Liver (tissue), 3 donors: ENCODE measurements at regions not wholly inside any gene's neighbourhood (a gene's known extent, or its start where the extent isn't known, plus 50 kb on each side); places are given as distances from the start of the nearest gene placed in this dataset.

Experiments
- ATF3 ChIP-seq: IDR thresholded peaks from 2 replicates; pipeline ENCODE4 v1.6.1; 2016; ENCODE audit warnings: antibody characterized with exemption
- CTCF ChIP-seq: fragments of 150-350 bp; IDR thresholded peaks from 2 replicates; pipeline ENCODE4 v1.5.1; 2017; ENCODE audit warnings: improper control_type of control experiment, low read depth, low read length; ENCODE audit not compliant: missing input control
- EGR1 ChIP-seq, 2 donors: IDR thresholded peaks; 2 replicates each; pipeline ENCODE4 v1.6.1; 2016 to 2018; ENCODE audit warnings: antibody characterized with exemption in 2 of 2, low read depth in 2 of 2
- FOXA2 ChIP-seq: IDR thresholded peaks from 2 replicates; pipeline ENCODE4 v1.6.1; 2016; ENCODE audit warnings: antibody characterized with exemption
- GABPA ChIP-seq, 2 donors: IDR thresholded peaks in 1 of 2; conservative IDR thresholded peaks in 1 of 2; 2 replicates each; pipeline ENCODE4 v1.6.1; 2016; ENCODE audit warnings: antibody characterized with exemption in 2 of 2, mild to moderate bottlenecking in 1 of 2, moderate library complexity in 1 of 2
- HNF4A ChIP-seq, 2 donors: conservative IDR thresholded peaks; 2 replicates each; pipeline ENCODE4 v1.6.1; 2016; ENCODE audit warnings: antibody characterized with exemption in 2 of 2, mild to moderate bottlenecking in 2 of 2
- HNF4G ChIP-seq: IDR thresholded peaks from 2 replicates; pipeline ENCODE4 v1.6.1; 2016; ENCODE audit warnings: antibody characterized with exemption
- MAX ChIP-seq: IDR thresholded peaks from 2 replicates; pipeline ENCODE4 v1.6.1; 2016; ENCODE audit warnings: antibody characterized with exemption
- RAD21 ChIP-seq, 2 donors: IDR thresholded peaks; 2 replicates each; pipeline ENCODE4 v1.6.1; 2016; ENCODE audit warnings: antibody characterized with exemption in 2 of 2, mild to moderate bottlenecking in 2 of 2
- REST ChIP-seq: IDR thresholded peaks from 2 replicates; pipeline ENCODE4 v1.6.1; 2016; ENCODE audit warnings: antibody characterized with exemption, mild to moderate bottlenecking
- SP1 ChIP-seq: IDR thresholded peaks from 2 replicates; pipeline ENCODE4 v1.6.1; 2018; ENCODE audit warnings: antibody characterized with exemption, mild to moderate bottlenecking
- TAF1 ChIP-seq: conservative IDR thresholded peaks from 2 replicates; pipeline ENCODE4 v1.6.1; 2016; ENCODE audit warnings: antibody characterized with exemption, mild to moderate bottlenecking
- YY1 ChIP-seq: IDR thresholded peaks from 2 replicates; pipeline ENCODE4 v1.6.1; 2016; ENCODE audit warnings: antibody characterized with exemption, mild to moderate bottlenecking
- ZBTB33 ChIP-seq: IDR thresholded peaks from 2 replicates; pipeline ENCODE4 v1.6.1; 2016; ENCODE audit warnings: antibody characterized with exemption
- donor health status: healthy.
- donor health status: healthy.

GRCh38 chr3:72405943-72406566, 442.2 kb downstream of the SHQ1 start:
- TF ChIP-seq CTCF (no peak), MAX (no peak), GABPA (IDR thresholded peaks at IDR 0.05 in 1 of 2, conservative IDR thresholded peaks at IDR 0.05 in 1 of 2) (no peak), EGR1 (IDR thresholded peaks at IDR 0.05; ENCODE audit: low read depth in 2 of 2) (no peak), HNF4G (no peak), RAD21 (IDR thresholded peaks at IDR 0.05) (no peak), REST (no peak), TAF1 (no peak), ATF3 (no peak), YY1 (no peak), SP1 (no peak), ZBTB33 (no peak), FOXA2 (no peak), HNF4A (conservative IDR thresholded peaks at IDR 0.05) (no peak)
